ENCODE measurements at regions not wholly inside any gene's neighbourhood (a gene's known extent, or its start where the extent isn't known, plus 50 kb on each side); places are given as distances from the start of the nearest gene placed in this dataset.

DNA sequence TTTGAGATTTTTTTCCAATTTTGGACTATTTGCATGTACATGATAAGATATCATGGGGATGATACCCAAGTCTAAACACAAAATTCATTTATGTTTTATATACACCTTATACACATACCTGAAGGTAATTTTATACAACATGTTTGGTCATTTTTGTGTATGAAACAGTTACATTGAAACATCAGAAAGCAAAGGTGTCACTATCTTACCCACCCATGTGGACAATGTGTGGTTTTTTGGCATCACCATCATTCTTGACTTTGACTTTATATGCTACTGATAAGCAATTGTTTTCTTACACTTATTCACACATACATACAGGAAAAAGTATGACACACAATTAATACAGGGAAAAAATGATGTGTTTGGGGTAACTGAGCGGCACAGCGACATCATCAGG lies 51.0 kb upstream of the ACVR1 start:
- peaks cover 2% of the 10 kb centered on the region for H3K27me3 Mint-ChIP-seq (ENCODE audit: unreplicated experiment)
- H3K4me3 Mint-ChIP-seq (ENCODE audit: unreplicated experiment): no peak overlapping the region
- no peak for DNase-seq (ENCODE audit: low spot score)
- H3K4me1 Mint-ChIP-seq (ENCODE audit: unreplicated experiment): peaks cover 7% of the 10 kb centered on the region
- TF ChIP-seq, protein P1, sequence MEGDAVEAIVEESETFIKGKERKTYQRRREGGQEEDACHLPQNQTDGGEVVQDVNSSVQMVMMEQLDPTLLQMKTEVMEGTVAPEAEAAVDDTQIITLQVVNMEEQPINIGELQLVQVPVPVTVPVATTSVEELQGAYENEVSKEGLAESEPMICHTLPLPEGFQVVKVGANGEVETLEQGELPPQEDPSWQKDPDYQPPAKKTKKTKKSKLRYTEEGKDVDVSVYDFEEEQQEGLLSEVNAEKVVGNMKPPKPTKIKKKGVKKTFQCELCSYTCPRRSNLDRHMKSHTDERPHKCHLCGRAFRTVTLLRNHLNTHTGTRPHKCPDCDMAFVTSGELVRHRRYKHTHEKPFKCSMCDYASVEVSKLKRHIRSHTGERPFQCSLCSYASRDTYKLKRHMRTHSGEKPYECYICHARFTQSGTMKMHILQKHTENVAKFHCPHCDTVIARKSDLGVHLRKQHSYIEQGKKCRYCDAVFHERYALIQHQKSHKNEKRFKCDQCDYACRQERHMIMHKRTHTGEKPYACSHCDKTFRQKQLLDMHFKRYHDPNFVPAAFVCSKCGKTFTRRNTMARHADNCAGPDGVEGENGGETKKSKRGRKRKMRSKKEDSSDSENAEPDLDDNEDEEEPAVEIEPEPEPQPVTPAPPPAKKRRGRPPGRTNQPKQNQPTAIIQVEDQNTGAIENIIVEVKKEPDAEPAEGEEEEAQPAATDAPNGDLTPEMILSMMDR (IDR thresholded peaks at IDR 0.05; ENCODE audit: unreplicated experiment): no peak
- H3K36me3 Mint-ChIP-seq (ENCODE audit: low read depth, unreplicated experiment): no peaks in the 10 kb centered on the region
- H3K9me3 Mint-ChIP-seq (ENCODE audit: unreplicated experiment): no peaks in the 10 kb centered on the region
- H3K27ac Mint-ChIP-seq (ENCODE audit: unreplicated experiment): no peak overlapping the region

All from endothelial cell (in vitro differentiated cells).